ENCODE measurements at regions not wholly inside any gene's neighbourhood (a gene's known extent, or its start where the extent isn't known, plus 50 kb on each side); places are given as distances from the start of the nearest gene placed in this dataset.
"Not testable (repeated sequence)": the region's sequence is repeated elsewhere in the genome, so short reads cannot be mapped to it uniquely, and the experiment has no call there.

DNA sequence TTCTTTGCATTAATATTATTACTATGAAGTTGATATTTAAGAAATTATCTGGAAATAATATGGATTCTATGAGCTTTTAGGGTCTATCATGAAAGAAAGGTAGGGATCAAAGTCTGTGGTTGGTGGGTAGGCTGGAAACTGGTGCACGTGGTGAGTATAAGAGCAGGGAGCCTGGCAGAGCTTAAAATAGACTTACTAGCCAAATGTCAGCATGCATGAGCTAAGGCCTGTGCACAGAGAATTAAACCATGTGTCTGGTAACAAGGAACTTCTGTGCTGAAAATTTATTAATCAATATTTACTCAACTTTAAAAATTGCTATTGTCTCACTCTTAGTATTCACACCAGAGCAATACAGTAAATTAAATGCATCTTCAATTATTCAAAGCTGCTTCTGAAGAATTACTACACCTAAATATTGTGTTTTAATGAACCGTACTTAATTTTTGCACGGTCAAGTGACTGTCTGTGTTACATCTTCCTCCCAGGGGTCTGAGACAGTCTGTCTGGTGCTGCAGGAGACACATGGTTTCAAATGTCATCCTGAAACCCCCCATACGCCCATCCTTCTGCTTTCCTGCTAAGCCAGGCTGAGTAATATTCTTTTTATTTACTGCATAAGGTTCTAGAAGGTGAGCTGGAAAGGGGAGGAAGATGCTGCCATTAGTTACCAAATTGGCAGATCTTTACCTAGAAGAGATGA lies 161.0 kb upstream of the NLRP1 start:
- FAIRE-seq = no peak
- no peak for DNase-seq (ENCODE audit: insufficient read length, low spot score)

- DNase-seq (ENCODE audit: insufficient read length, low spot score) (no peak), FAIRE-seq (no peak)
Measured at GRCh38 chr17:5747276-5747675, 163.0 kb upstream of the NLRP1 start.

DNA sequence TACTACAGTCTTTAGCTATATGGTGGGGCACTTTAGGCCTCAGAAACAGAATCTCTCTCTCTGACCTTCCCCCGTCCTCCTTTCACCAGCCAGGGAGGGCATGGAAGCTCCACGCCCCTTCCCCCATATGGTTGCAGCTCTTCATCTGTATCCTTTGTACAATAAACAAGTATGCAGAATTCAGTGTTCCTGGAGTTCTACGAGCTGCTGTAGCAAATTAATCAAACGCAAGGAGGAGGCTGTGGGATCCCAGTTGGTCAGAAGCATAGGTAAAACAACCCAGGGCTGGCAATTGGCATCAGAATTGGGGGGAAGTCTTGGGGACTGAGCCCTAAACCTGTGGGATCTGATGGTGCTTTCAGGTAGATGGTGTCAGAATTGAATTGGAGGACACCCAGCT lies 163.7 kb upstream of the NLRP1 start:
- no peak for DNase-seq (ENCODE audit: insufficient read length, low spot score)
- FAIRE-seq = no peak

GRCh38 chr17:5753421-5753820 lies 169.1 kb upstream of the NLRP1 start:
- DNase-seq (ENCODE audit: insufficient read length, low spot score) = no peak
- FAIRE-seq = no peak

GRCh38 chr17:5757314-5757907 lies 173.1 kb upstream of the NLRP1 start:
- FAIRE-seq = no peak

GRCh38 chr17:5758651-5759050 lies 174.3 kb upstream of the NLRP1 start:
- DNase-seq (ENCODE audit: insufficient read length, low spot score) = no peak
- FAIRE-seq = peak; percentile 60

More at GRCh38 chr17:5757314-5757907, 173.1 kb upstream of the NLRP1 start:
- DNase-seq (ENCODE audit: insufficient read length, low spot score) = no peak

GRCh38 chr17:5759501-5759925 lies 175.2 kb upstream of the NLRP1 start:
- no peak for FAIRE-seq
- DNase-seq (ENCODE audit: insufficient read length, low spot score) = no peak

DNA sequence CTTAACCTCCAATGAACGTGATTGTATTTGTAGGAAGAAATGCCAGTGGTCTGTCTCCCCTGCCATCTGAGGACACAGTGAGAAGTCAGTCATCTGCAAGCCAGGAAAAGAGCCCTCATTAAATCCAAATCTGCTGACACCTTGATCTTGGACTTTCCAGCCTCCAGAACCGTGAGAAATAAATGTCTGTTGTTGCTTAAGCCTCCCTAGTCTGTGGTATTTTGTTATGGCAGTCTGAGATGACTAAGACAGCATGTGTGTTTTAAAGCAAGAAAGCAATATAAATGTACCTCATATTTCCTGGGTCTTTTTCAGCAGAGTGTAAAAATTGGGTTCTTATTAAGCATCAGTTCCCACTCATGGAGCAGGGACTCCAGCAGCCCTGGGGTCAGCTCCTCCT lies 177.9 kb upstream of the NLRP1 start:
- DNase-seq (ENCODE audit: insufficient read length, low spot score) (no peak), FAIRE-seq (no peak)

DNA sequence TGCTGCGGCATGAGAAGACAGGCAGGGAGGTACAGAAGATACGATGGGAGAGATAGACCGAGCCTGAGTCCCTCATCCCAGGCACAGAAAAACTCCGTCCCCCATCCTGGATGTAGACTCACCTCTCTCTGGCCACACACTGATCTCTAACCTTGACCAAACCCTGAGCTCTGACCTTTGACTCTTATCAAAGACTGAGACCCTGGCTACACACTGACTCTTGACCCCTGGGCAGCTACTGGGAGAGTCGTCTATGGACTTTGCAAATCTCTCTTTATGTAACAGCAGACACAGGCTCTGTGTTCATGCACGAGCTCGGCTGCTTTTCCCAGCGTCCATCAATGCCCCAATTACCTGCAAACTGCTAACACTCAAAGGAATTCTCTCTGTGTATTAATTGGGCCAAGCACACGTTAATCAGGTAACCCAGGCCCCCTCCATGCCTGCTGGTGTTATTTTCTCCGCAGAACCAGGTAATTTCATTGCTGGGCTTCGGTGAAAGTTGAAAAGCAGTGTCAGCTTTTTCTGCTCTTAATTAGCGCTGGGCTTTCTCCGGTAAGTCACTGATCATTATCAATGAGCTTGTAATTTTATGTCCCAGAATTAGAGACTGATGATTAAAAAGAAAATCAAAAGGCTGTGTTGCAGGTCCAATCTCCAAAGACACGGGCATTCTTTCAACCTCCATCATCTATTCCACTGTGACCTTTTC lies 179.4 kb upstream of the NLRP1 start:
- no peak for FAIRE-seq
- DNase-seq (ENCODE audit: insufficient read length, low spot score) = no peak

DNA sequence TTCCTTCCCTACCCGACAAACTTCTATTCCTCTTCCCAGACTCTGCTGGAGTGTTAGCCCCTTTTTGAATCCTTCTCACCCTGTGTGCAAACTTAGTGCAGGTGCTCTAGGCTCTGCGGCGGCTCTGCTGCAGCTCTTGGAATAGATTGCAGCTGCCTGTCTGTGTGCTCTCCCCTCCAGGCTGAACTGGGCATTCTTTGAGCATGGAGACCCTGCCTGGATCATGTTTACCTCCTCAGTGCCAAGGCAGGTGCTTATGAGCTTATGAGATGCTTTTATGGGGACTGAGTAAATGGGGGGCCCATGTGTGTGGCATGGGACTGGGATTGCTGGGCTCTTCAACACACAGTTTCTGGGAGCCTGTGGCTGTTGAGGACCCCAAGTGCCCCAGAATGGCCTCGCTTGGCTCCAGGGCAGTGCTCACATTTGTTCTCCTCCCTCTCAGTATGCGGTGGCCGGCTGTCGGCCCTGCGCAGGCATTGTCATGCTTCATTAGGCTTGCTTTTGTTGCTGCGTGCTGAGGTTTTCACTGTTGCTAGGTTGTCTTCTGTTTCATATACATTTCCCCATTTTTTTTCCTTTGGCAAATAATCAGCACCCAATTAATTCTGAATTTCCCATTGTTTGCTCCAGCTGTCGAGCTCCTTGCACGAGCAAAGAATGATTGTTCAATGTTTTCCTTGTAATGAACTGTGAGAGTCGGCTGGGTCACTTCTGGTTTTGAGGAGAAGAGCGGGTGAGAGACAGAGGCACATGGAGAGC lies 185.5 kb upstream of the NLRP1 start:
- no peak for FAIRE-seq
- DNase-seq (ENCODE audit: insufficient read length, low spot score) = no peak

DNA sequence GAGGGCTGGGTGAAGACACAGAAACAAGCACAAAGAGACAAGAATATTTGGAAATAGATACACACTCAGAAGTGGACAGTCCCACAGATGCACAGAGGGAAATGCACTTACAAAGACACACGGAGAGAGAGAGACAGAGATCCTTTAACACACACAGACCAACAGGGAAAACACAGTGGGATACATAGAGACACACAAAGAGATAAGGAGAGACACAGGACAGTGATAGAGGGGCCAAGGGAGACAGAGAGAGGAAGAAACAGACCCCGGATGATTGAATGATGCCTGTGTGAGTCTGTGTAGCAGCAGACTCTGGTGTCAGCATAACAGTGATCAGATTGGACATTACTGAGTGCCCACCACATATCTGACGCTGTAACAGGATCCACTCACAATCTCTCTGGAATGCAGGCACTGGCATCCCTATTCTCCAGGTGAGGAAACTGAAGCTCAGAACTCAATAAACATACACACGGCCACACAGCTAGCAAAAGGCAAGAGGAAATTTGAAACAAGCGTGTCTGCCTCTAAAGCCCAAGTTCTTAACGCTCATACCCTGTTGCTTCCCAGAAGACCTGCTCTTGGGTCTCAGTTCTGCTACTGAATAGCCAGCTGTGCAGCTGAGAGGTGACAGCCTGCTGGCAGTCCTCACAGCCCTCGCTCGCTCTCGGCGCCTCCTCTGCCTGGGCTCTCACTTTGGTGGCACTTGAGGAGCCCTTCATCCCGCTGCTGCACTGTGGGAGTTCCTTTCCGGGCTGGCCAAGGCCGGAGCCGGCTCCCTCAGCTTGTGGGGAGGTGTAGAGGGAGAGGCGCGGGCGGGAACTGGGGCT lies 186.3 kb upstream of the NLRP1 start:
- DNase-seq (ENCODE audit: insufficient read length, low spot score) (no peak), FAIRE-seq (no peak)

GRCh38 chr17:5771271-5771577 lies 186.9 kb upstream of the NLRP1 start:
- DNase-seq (ENCODE audit: insufficient read length, low spot score); FAIRE-seq: not testable (repeated sequence)

DNA sequence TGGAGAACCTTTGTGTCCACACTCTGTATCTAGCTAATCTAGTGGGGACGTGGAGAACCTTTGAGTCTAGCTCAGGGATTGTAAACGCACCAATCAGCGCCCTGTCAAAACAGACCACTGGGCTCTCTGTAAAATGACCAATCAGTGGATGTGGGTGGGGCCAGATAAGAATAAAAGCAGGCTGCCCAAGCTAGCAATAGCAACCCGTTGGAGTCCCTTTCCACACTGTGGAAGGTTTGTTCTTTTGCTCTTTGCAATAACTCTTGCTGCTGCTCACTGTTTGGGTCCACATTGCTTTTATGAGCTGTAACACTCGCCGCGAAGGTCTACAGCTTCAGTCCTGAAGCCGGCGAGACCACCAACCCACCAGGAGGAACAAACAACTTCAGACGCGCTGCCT lies 187.7 kb upstream of the NLRP1 start:
- FAIRE-seq; DNase-seq (ENCODE audit: insufficient read length, low spot score): not testable (repeated sequence)

- FAIRE-seq (no peak), DNase-seq (ENCODE audit: insufficient read length, low spot score) (no peak)
Measured at GRCh38 chr17:5772720-5773119, 188.4 kb upstream of the NLRP1 start.

- FAIRE-seq (no peak), DNase-seq (ENCODE audit: insufficient read length, low spot score) (no peak)
Measured at GRCh38 chr17:5773816-5774360, 189.6 kb upstream of the NLRP1 start.

DNA sequence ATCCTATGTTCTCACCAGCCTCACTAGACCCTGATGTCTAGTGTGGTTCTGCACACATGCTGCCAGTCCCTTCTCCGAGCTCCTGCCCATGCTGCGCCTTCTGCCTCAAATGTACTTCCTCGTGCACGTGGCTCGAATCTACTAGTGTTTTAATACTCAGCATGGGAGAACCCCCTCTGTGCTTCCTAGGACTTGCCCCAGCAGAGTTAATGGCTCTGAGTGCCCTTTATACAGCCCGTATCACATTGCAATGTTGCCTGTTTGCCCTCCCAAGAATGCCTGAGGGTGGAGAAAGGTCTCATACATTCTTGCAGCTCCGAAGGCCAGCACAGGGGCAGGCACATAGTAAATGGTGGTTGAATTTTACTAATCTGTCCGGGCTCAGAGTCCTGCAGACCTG lies 190.8 kb upstream of the NLRP1 start:
- FAIRE-seq (no peak), DNase-seq (ENCODE audit: insufficient read length, low spot score) (no peak)

DNA sequence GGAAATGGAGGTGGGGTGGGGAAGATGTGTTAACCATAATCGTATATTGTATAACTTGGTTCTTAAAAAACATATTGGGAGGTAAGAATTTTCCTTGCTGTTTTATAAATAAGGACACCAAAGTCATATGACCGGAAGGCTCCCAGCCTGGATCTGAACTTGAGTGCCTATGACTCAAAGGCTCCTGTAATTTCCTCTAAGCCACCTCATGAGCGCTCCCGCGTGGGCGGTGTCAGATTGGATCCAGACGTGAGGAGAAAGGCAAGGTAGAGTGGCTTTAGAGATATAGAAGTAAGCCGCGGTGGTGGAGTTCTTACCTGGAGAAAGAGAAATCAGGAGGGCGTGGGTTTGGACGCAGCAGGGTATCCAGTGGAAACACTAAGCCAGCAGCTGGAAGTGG lies 196.2 kb upstream of the NLRP1 start:
- FAIRE-seq = no peak

GRCh38 chr17:5781236-5781927 lies 197.1 kb upstream of the NLRP1 start:
- no peak for FAIRE-seq
- DNase-seq (ENCODE audit: insufficient read length, low spot score) = no peak

More for the DNA sequence above, 196.2 kb upstream of the NLRP1 start:
- no peak for DNase-seq (ENCODE audit: insufficient read length, low spot score)

DNA sequence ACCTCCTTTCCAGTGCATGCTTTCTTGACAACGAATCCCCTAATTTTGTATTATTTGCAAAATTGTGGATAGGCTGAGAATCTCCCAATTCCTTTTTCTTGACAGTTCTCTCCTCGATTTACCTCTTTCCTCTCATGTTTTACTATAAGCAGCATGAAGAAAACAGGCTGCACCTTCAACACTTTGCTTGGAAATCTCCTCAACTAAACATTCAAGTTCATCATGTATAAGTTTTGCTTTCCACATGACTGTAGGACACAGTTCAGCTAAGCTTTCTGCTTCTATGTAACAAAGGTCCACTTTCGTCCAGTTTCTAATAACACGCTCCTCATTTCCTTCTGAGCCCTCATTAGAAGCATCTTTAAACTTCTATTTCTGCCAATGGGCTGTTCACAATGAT lies 199.0 kb upstream of the NLRP1 start:
- DNase-seq (ENCODE audit: insufficient read length, low spot score) (no peak), FAIRE-seq (no peak)

DNA sequence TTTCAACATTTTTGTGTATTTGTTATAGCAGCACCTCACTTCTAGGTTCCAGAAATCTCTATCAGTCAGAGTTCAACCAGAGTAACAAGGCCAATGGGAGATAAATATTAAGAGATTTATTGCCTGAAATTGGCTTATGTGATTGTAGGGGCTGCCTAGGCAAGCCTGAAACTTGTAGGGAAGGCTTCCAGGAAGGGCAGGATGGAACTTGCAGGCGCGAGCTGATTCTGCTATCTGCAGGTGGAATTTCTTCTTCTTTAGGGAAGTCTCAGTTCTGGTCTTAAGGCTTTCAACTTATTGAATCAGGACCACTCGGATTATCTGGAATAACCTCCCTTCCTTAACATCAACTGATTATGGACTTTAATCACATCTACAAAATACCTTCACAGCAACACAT lies 199.5 kb upstream of the NLRP1 start:
- FAIRE-seq (no peak), DNase-seq (ENCODE audit: insufficient read length, low spot score) (no peak)

Data from GM19239 (cell line).